GM19395 (cell line): ENCODE measurements at regions not wholly inside any gene's neighbourhood (a gene's known extent, or its start where the extent isn't known, plus 50 kb on each side); places are given as distances from the start of the nearest gene placed in this dataset.

ENCODE experiments used
- ATAC-seq: cut with Tn5 transposase; IDR thresholded peaks from one replicate; pipeline ENCODE4 v1.9.1; 2021; ENCODE audit warnings: mild to moderate bottlenecking, moderate library complexity; ENCODE audit not compliant: unreplicated experiment

DNA sequence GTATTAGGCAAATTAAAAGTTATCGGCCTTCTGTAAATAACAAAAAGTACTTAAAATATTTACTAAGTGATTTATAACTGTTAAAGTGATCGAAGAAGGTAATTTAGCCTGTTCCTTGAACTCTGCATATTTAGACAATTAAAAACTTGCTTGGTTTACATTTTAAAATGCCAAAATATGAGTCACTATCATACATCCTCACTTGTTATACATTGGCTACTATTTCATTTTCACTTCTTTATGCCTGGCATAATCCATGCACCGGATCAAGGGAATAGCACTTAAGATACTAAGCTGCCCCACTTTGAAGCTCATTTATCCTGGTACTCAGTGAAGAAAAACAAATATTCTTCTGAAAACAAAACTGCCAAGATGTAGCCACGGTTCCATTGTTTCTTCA is 344.6 kb downstream of the UBE3D start:
- ATAC-seq, result no peak

DNA sequence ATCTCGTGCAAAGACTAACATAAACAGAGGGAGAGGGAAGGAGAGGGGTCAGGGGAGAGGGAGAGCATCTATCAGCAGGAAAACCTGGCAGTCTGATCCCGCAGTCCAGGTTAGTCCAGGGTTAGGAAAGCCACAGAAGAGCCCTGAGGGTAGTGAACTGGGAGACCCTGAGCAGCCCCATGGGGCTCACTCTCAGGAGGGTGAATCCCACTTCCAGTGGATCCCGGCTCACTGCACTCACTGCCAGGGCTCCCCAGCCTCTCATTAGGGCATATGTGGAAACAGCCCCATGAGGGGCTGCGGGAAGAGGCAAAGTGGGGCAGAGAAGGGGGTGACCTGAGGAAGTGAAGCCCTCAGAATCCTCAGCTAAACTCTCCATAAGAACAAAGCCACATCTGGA is 329.9 kb downstream of the UBE3D start:
- no peak for ATAC-seq

DNA sequence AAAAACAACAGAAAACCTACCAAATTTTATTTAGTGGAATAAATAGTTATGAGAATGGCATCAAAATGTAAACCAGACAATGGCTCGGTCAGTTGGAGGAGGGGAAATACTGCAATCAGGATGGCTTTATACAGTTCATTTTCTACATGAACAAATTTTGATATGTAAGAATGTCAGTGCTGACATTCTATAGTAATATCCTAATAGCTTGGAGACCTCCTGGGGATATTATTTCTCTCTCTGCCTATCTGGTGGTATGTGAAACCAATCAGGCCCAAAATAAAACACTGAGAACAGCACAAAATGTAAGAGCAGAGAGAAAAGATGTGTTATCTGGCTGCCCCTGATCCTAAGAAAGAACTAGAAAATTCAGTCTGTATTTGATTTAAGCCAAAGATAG is 327.7 kb downstream of the UBE3D start:
- no peak for ATAC-seq

DNA sequence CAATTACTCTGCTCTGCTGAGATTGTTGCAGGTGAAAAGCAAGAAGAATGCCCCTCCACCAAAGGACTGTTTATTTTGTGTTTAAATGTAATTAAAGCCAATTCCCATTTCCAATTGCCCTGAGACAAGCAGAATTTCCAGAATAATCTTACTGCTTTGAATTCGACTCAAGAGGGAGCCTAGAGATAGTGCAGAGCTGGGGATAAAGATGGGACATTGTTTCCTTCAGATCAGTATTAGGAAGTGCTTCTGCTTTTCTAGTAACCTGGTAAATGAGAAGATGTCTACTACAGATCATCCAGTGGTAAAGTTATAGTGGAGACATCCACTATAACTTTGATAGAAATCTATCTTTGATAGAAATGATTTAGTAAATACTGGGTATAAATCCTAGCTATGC is 326.9 kb downstream of the UBE3D start:
- ATAC-seq, result no peak

DNA sequence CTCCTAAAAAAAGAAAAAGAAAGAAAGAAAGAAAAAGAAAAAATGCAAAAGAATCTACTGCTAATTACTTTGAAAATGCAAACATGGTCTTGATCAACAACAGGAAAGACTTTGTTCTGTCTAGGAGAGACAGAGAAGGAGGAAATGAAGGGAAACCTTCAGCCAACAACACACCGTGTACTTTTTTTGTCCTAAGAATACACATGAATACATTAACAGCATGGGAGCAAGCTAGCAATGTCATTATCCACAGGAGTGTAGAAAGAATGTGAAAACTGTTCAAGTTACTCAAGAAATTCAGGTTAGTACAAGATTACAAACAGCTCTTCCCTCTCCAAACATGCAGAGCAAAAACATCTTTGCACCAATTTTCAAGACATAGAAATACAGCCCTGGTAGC is 326.3 kb downstream of the UBE3D start:
- ATAC-seq, result no peak

DNA sequence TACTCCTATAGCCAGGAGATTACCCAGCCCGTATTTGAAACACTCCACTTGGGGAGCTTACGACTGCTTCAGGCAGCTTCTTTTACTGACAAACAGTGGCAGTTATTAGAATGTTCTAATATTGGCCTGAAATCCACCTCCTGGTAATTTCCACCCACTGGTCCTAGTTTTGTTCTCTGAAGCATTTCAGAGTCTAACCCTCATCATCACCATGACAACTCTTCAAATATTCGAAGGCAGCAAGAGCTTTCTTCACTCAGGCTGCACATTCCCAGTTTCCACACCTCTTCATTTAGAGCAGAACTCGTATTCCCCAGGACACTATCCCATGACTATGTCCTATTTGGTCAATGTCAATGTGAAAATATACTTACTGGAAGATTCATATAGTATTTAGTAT is 325.6 kb downstream of the UBE3D start:
- no peak for ATAC-seq

DNA sequence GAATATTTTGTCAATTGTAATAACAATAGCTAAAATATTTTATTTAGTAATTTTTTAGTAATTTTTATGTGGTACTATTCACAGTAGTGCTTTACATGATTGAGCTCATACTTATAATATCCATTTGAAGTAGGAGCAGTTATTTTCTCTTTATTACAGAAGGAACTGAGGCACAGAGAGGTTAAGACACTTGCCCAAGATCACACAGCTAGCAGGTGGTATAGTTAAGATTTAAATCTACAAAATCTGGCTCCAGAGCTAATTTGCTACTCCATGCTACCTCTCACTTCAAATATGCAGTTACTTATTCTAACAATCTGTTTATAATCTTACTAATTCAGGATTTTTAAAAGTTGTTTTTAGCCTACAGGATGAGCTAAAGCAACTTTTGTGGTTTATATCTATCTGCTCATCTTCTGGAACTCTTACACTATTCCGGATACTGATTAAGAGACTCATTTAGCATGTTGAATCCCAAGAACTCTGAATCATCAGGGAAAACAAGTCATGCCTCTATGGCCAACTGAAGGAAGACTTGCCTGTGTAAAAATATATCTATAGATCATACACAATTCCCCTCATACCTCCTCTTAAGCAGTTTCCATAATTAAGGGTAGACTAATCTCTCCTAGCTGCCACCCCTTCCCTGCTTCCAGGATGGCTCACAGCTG is 324.2 kb downstream of the UBE3D start:
- ATAC-seq, result no peak

DNA sequence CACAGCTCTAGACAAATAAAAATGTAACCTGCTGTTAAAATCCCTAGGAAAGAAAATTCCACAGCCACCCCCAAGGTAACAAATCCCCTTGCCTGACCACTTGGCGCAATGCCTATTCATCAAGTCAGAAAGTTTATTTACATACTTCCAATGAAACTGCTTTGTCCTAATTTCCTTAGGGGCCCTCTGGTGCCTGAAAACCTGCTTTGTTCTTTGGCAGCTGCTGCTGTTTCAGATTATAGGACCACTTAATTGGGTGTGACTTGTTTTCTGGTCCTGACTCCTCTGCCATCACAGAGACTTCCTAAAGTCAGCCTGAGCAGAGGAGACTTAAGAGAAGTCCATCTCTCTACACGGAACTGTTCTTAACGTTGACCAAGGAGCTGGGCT is 323.6 kb downstream of the UBE3D start:
- no peak for ATAC-seq

DNA sequence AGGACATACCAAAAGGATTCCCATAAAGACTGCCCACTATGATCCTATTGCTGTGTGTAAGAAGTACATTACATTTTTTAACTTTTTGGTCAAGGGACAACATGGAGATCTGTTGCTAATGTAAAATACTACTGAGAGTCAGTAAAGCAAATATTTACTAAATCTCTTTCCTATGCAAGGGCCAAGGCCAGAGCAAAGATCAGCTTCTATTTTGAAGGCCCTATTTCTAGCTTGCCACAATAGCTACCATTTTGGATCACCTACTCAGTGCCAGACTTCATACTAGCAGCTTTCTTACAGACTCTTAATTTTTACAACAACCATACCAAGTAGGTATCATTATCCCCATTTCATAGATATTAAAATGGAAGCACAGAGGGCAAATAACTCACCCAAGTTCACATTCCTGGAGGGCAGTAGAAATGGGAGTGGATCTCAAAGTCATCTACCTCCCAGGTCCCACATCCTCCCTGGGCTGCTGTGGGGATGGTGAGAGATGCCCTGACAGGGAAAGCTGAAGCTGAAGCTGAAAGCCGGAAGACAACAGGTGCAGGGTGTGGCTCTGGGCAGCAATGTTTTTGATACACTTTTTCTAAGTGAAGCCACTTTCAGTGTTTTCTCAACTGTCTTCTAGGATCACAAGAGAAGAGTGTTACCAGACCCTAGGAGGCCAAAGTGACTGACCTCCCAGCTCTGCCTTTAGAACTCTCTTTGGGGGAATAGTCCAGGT is 321.2 kb downstream of the UBE3D start:
- no peak for ATAC-seq

DNA sequence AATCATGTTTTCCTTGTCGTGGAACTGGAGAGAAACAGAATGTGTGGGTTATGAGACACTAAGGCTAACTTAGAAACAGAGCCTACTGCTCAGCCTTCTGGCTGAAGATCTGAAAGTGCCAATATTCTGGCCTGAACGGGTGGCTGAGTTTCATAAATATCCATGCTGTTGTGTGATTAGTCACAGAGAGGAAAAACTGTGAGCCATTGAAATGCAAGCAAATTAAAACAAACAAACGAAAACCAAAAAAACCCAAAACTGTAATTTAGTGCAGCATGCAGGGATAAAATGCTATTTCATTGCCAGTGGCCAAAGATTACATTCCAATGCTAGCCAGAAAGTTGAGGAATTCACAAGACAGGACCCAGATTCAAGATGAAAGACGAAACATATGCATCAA is 315.1 kb downstream of the UBE3D start:
- ATAC-seq, result no peak

DNA sequence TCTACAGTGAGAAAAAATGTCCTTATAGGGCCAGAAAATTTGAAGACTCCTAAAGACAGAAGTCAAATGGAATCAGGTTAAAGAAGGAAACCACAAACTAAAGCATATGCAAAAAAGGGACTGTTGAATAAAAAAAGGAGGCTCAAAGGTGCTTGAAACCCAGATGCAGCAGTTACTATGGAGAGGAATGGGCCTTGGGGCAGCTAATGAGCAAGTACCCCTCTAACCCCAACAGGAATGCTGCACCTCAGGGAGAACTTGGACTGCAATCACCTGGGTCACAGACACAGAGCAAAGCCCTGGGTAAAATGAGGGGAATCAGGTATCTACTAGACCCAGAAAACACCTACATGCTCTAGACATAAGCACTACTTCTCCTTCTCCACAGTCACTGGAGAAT is 313.9 kb downstream of the UBE3D start:
- ATAC-seq, result no peak

DNA sequence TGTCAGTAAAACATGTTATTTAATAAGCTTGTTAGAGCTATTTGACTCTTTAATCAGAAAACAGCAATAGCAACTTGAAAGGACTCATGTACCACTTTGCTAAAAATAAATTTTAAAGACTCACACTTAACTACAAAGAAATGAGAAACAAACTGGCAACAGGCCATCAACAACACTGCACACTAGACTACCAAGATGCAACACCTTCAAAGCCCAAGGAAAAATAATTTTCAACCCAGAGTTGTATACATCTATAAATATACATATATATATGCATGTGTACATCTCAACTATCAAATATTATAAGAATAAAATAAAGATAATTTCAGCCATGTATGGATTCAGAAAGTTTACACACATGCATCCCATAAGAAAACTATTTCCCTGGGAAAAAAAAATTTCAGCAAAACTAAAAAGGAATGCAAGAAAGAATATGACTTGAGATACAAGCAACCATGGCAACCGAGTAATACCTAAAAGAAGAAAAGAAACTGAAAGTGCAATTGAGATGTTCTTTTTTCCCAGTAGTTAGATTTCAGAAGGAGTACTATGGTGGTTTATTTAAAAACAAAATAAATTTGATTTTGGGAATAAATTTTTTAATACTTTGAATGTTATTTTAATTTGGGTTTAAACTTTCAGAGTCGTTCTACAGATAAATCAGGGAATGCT is 303.8 kb downstream of the UBE3D start:
- ATAC-seq, result no peak

DNA sequence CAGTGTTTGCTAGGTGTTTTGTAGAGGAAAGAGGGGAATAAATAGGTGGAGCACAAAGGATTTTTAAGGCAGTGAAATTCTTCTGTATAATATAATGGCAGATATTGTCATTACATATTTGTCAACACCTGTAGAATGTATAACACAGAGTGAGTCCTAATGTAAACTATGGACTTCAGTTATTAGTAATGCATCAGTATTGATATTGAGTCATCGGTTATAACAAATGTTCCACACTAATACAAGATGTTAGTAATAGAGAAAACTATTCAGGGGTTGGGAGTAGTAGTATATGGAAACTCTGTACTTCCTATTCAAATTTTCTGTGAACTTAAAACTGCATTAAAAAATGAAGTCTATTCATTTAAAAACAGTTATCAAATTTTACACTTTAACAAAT is 299.2 kb downstream of the UBE3D start:
- no peak for ATAC-seq

DNA sequence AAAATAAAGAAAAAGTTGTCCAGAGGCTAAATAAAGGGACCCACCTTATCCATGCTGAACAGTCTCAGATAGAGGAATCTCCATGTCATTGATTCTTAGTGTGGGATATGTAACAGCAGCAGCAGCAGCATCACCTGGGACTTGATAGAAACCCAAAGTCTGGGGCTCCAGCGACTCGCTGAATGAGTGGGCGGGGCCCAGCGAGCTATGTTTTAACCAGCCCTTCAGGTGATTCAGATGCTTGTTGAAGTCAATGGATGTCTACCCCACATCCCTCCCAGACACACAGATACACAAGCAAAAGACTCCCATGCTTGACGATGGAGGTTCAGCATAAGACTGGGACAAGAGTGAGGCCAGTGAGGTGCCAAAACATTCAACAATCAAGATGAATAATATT is 298.6 kb downstream of the UBE3D start:
- no peak for ATAC-seq

DNA sequence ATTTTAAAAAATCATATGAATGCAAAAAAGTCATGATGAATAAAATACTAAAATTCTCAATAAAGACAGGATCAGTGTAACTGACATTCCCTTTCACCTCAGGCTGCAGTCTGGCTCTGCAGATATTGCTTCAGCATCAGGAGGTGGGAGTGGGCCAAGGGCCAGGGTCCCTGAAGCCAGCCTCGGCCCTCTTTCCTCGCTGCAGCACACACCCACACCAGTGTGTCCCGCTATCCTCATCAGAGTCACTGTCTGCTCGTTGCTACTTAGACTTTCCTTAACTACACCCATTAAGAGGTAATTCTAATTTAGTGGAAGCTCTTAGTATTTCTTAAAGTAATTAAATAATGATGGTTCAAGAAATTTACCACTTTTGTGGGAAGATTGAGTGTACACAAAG is 298.2 kb downstream of the UBE3D start:
- no peak for ATAC-seq

DNA sequence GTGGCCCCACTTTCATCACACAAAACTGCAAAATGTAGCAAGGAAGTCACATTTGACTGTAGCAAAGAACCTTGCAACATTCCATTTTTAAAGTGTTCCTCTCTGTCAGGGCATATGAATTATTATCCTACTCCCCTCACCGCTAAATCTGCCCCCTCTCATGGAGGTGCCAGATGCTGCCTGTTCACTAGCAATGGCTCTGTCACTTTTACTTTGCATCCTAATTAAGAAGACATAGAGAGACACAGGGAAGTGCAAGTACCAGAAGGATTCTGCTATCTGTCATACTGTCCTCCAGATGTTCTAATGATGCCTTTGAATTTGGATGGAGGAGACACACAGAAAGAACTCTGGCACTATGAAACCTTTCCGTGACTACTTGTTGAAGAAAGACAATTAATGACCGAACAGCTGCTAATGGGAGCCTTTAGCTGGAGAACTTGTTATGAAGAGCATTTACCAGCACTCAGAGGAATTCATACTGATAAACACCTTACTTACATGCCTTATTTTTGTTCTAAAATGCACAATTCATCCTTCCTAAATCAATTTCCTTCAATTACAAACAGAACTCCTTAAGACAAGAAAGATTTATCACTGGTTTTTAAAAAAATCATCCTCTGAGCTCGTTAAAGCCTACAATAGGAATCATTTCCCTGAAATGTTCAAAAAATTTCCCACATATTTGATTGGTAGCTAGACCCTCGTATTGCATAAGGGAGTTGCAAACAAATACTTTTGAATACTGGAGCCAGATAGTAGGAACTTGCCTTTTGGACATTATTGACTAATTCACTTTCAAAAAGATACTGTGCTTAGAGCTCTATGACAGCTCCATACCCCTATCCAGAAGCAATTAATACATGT is 292.6 kb downstream of the UBE3D start:
- ATAC-seq, result no peak

DNA sequence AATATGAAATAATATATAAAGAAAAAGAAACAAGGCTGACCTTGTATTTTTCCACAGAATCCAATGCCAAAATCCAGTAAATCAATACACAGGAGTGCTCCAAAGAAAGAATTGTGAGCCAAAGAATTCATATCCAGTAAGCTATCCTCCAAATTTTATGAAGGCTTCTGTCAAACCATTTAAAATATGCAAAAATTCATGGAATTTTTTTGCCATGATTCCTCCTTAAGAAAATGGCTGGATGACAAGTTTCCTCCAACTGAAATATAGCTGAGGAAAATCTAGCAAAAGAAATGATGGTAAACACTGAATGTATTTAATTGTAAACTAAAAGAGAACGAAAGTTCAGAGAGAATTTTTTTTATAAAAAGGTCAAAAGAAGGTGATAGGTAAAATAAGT is 290.3 kb downstream of the UBE3D start:
- no peak for ATAC-seq

DNA sequence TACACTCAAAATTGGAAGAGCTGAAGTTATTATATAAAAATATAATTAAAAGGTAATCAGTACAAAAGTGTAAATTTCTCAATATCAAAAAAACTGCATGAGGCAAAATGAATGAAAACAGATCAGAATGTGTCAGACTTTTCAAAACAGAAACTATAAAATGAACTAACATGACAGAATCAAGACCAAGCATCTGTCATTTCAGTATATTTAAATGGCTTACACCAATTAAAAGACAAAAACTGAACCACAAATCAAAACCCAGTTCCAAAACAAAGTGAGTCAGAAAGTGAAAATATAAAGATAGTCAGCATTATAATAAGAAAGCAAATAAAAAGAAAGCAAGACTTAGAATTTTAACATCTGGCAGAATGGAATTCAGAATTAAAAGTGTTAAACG is 289.7 kb downstream of the UBE3D start:
- no peak for ATAC-seq

DNA sequence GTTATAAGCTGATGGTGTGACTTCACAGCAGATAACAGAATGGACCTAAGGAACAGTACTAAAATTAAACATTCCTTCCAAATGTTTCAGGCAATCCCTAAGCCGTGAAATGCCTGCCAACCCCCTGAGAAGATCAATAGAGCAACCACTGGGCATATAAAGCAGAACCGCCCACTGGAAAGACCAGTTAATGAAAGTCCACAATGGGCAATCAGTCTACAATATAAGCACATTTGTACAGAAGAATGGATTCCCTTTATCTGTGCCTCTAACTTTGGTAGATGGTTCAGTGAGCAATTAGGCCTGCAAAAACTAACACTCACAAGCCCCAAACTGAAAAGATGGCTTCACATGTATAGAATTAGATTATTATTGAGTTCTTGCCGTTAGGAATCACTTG is 286.6 kb downstream of the UBE3D start:
- ATAC-seq, result no peak

DNA sequence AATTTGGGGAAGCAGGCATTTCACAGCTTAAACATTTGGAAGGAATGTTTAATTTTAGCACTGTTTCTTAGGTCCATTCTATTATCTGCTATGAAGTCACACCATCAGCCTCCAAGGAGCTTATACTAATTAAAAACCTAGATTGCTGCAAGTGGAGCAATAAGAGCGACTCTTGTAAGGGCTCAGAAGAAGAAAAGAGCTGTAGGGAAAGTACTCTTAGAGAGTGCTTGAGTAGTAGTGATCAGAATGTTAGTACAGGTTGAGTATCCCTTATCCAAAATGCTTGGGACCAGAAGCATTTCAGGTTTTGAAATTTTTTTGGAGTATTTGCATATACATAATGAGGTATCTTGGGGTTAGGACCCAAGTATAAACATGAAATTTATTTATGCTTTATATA is 285.3 kb downstream of the UBE3D start:
- no peak for ATAC-seq

DNA sequence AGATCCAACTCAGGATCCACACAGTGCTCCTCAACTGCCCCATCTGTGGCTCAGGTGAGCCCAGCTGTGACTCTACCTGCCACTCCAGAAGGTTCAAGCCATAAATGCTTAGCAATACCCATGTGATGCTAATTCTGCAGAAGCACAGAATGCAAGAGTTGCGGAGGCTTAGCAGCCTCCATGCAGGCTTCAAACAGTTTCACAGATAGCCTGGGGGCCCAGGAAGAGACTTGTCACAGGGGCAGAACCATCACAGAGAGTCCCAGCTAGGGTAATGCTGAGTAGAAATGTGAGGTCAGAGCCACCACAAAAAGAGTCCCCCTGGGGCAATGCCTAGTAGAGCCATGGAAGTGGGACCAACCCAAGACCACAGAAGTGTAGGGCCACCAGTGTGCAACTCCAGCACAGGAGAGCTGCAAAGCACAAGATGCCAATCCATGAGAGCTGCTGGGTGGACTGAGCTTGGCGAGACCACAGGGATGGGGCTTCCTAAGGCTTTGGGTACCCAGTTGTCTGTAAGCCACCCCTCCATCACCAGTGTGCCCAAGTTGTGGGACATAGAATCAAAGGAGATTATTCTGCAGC is 283.9 kb downstream of the UBE3D start:
- ATAC-seq, result no peak
